ENCODE measurements at regions not wholly inside any gene's neighbourhood (a gene's known extent, or its start where the extent isn't known, plus 50 kb on each side); places are given as distances from the start of the nearest gene placed in this dataset.
"Not testable (repeated sequence)": the region's sequence is repeated elsewhere in the genome, so short reads cannot be mapped to it uniquely, and the experiment has no call there.

DNA sequence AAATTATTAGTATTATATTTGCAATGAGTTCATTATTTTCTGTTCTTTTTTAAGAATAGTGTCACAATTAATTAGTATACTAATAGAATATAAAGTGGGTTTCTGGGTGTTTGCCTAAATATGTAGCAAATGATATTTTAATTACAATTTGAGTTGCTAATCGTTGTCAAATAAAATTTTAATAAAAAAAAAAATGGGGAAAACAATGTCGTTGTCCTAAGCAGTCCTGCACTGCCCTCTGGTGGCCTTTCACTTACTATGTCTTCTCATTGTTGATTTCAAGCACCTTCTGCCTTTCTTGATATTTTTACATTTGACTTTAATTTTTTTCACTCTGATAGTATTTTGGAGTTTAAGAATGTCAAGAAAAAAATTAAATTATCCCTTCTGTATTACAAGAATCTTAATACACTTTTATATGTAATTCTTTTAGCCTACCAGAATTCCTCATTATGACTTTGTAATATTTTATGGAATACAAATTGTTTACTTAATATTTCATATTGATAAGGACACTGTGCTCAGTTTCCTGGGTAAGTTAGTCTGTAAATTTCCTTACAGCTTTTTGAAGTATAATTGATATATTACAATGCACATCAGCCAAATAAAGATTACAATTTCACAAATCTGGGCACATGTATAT, 104.5 kb upstream of the FMN2 start:
- Mint-ChIP-seq H3K27ac (no peak overlapping the region), H3K4me3 (no peak overlapping the region), H3K4me1 (no peaks in the 10 kb centered on the region), H3K36me3 (ENCODE audit: low read depth) (peaks cover 10% of the 10 kb centered on the region), H3K9me3 (peaks cover 46% of the 10 kb centered on the region), H3K27me3 (ENCODE audit: low read depth, poor library complexity) (peaks cover 6% of the 10 kb centered on the region)
- DNase-seq, result peak; percentile 53
- TF ChIP-seq CTCF (IDR thresholded peaks at IDR 0.05), result peak; percentile 82

DNA sequence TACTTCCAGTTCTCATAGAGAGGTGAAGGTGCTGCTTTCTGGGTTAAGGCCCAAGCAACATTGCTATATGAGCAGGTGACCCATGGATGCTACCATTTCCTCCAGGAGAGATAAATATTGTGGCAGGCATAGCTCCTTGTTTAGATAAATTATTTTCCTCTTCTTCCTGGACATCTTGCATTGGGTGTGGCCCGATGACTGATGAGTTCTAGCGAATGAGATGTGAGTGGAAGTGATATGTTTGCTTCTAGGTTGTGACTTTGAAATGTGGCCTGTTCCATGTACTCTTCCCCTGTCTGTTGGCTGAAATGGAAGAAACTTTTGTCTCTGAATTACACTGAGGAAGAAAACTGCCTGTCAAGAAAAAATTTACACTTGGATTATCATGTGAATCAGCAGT, 101.7 kb upstream of the FMN2 start:
- H3K9me3 Mint-ChIP-seq, result peaks cover 25% of the 10 kb centered on the region
- DNase-seq, result no peak
- H3K27me3 Mint-ChIP-seq (ENCODE audit: low read depth, poor library complexity), result peaks cover 15% of the 10 kb centered on the region
- no peaks in the 10 kb centered on the region for H3K4me1 Mint-ChIP-seq
- TF ChIP-seq CTCF (IDR thresholded peaks at IDR 0.05), result no peak
- H3K27ac Mint-ChIP-seq, result no peak overlapping the region
- peaks cover 5% of the 10 kb centered on the region for H3K36me3 Mint-ChIP-seq (ENCODE audit: low read depth)
- no peak overlapping the region for H3K4me3 Mint-ChIP-seq

DNA sequence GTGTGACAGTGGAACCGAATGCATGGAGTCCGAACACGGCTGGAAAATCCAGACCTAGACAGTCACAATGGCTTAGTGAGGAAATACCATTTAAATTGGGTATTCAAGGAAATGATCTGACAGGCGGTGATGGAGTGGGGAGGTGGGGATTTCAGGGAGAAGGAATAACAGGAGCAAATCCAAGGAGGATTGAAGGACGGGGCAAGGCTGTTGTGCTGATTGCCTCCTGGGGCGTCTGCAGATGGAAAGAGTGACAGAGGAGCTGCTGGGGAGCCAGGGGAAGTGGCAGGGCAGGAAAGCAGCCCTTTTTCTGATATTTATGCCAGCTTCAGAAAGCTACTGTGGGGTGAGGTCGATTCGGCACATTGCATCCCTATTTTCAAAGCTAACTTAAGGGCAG, 99.1 kb upstream of the FMN2 start:
- not testable (repeated sequence) for H3K4me1 Mint-ChIP-seq; H3K4me3 Mint-ChIP-seq; H3K36me3 Mint-ChIP-seq (ENCODE audit: low read depth); DNase-seq
- Mint-ChIP-seq H3K9me3 (peaks cover 14% of the 10 kb centered on the region), H3K27ac (peak overlapping the region; percentile 18), H3K27me3 (ENCODE audit: low read depth, poor library complexity) (peaks cover 39% of the 10 kb centered on the region)

DNA sequence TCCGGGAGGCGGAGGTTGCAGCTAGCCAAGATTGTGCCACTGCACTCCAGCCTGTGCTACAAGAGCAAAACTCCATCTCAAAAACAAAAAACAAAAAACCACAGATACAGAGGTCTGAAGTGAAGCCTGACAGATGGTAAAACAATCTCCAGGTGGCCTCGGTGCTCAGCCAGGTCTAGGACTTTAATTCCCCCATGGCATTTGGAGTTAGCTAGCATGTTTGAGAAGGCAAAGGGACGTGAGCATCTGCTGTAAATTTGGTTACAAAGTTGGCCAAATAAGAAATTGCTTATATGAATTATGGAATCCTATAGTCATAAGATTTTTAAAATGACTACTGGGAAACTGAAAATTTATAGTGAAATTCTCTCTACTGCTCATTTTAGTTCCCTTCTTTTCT, 98.3 kb upstream of the FMN2 start:
- DNase-seq, result no peak
- Mint-ChIP-seq H3K9me3 (peaks cover 14% of the 10 kb centered on the region), H3K36me3 (ENCODE audit: low read depth) (no peaks in the 10 kb centered on the region), H3K27me3 (ENCODE audit: low read depth, poor library complexity) (peaks cover 43% of the 10 kb centered on the region), H3K4me3 (no peak overlapping the region), H3K27ac (no peak overlapping the region), H3K4me1 (no peaks in the 10 kb centered on the region)
- TF ChIP-seq CTCF (IDR thresholded peaks at IDR 0.05), result no peak

DNA sequence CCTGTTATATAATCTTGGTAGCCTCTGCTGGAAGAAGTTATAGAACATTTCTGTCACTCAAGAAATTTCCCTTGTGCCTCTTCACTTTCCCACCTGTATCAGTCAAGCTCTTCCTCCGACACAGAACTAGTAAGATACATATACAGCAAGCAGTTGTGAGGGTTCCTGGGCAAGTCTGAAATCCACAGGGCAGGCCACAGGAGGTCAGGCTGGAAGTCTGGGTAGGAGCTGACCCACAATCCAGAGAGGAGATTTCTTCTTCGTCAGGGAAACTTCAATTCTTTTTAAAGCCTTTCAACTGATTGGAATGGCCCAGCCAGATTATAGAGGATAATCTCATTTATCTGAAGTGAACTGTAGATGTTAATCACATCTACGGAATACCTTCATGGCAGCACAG, 96.4 kb upstream of the FMN2 start:
- Mint-ChIP-seq H3K4me3 (no peak overlapping the region), H3K36me3 (ENCODE audit: low read depth) (no peaks in the 10 kb centered on the region), H3K9me3 (peaks cover 14% of the 10 kb centered on the region), H3K4me1 (no peaks in the 10 kb centered on the region), H3K27me3 (ENCODE audit: low read depth, poor library complexity) (peaks cover 62% of the 10 kb centered on the region), H3K27ac (no peak overlapping the region)
- no peak for DNase-seq
- no peak for TF ChIP-seq CTCF (IDR thresholded peaks at IDR 0.05)

DNA sequence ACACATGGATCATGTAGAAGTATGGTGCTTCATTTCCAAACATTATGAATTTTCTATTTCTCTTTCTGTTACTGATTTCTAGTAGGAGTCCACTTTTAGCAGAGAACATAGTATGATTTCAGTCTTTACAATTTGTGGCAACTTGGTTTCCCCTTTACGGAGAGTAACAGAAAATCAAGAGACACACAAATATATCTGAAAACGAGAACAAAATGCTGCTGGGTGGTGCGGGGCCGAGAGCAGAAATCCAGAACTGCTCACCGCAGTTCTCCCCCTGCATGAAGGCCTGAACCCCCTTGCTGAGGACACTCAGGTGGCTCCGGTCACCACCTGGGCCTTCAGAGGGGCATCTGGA, 94.5 kb upstream of the FMN2 start:
- Mint-ChIP-seq H3K4me3 (peak overlapping the region; percentile 73), H3K9me3 (peaks cover 10% of the 10 kb centered on the region), H3K27ac (no peak overlapping the region), H3K36me3 (ENCODE audit: low read depth) (no peaks in the 10 kb centered on the region), H3K4me1 (no peaks in the 10 kb centered on the region), H3K27me3 (ENCODE audit: low read depth, poor library complexity) (peaks cover 61% of the 10 kb centered on the region)
- no peak for TF ChIP-seq CTCF (IDR thresholded peaks at IDR 0.05)
- DNase-seq, result no peak

Measured in nephron progenitor cell (in vitro differentiated cells).